Motor neuron (in vitro differentiated cells): ENCODE measurements at regions not wholly inside any gene's neighbourhood (a gene's known extent, or its start where the extent isn't known, plus 50 kb on each side); places are given as distances from the start of the nearest gene placed in this dataset.
A peak's percentile ranks its signal among the peaks of the same experiment; 100 is the strongest.

Source experiments
- ATAC-seq, 8 experiments: fragments of 200-7000 bp; cut with Tn5 transposase; replicated peaks in 6 of 8; 2 replicates each; pipeline ENCODE4 v1.8.0; 2021; ENCODE audit warnings: mild to moderate bottlenecking in 8 of 8, moderate library complexity in 8 of 8
- H3K27ac ChIP-seq, 2 donors: fragments of 250-450 bp; sonication (Bioruptor Pico); 2 replicates each; pipeline ENCODE4 v1.9.0; 2021; ENCODE audit warnings: antibody characterized with exemption in 2 of 2, mild to moderate bottlenecking in 2 of 2, moderate library complexity in 1 of 2
- H3K4me1 ChIP-seq, 2 donors: fragments of 250-450 bp; sonication (Bioruptor Pico); replicated peaks in 1 of 2; 2 replicates each; pipeline ENCODE4 v1.6.1; 2021; ENCODE audit warnings: antibody characterized with exemption in 2 of 2, mild to moderate bottlenecking in 2 of 2, moderate library complexity in 1 of 2
- H3K4me3 ChIP-seq, 5 donors: fragments of 250-450 bp; sonication (Bioruptor Pico); 2 replicates each; pipeline ENCODE4 v1.9.0; 2021; ENCODE audit warnings: antibody characterized with exemption in 5 of 5, mild to moderate bottlenecking in 5 of 5, moderate library complexity in 4 of 5
- whole genome bisulfite sequencing, 10 experiments: fragments of 450-650 bp; shearing (Covaris generic); methylation state at CpG; one replicate each; pipeline ENCODE4 v1.0.0; 2022; 5-methylcytosine and 5-hydroxymethylcytosine counted together
- in situ Hi-C, 9 experiments: fragments of 400-800 bp; cut with MboI; loops; one replicate each; pipeline ENCODE4 v1.15.0; 2021; ENCODE audit warnings: low sequenced_read_pairs in 9 of 9, low pct_unique_long_range_greater_than_20kb in 2 of 9; ENCODE audit not compliant: unreplicated experiment in 9 of 9

- no peak overlapping the region for H3K27ac ChIP-seq
- ATAC-seq, result no peak
- WGBS, 10 experiments, result 56 to 75% methylated on average over 4 to 5 of the region's 5 CpGs; no CpG with 5 or more reads in 8 of the 10 experiments
- H3K4me1 ChIP-seq, result peaks cover 31 to 37% of the 10 kb centered on the region in 2 donors
- no peak overlapping the region for H3K4me3 ChIP-seq
- in situ Hi-C loops, result no loop called here
Measured at GRCh38 chrX:69079268-69079667, 86.0 kb downstream of the PJA1 start.

GRCh38 chrX:69077895-69078455 is 87.3 kb downstream of the PJA1 start:
- ATAC-seq, result peak in 3 of 8 experiments; percentile 25 to 38 (median 36)
- Histone ChIP-seq H3K27ac (no peak overlapping the region), H3K4me1 (peaks cover 19 to 26% of the 10 kb centered on the region in 2 donors), H3K4me3 (no peak overlapping the region)
- WGBS, 10 experiments, result 0% methylated on average over 1 of the region's 6 CpGs; no CpG with 5 or more reads in 9 of the 10 experiments
- in situ Hi-C loops, result no loop called here

- peaks cover 7 to 17% of the 10 kb centered on the region in 2 donors for H3K4me1 ChIP-seq
- no peak overlapping the region for H3K4me3 ChIP-seq
- in situ Hi-C loops, result no loop called here
- H3K27ac ChIP-seq, result no peak overlapping the region
- no peak for ATAC-seq
- WGBS, 10 experiments, result 27% methylated on average over 2 of the region's 2 CpGs; no CpG with 5 or more reads in 9 of the 10 experiments
Measured at GRCh38 chrX:69076088-69076487, 89.2 kb downstream of the PJA1 start.

- Histone ChIP-seq H3K4me1 (peaks cover 0 to 8% of the 10 kb centered on the region in 2 donors), H3K27ac (no peak overlapping the region), H3K4me3 (no peak overlapping the region)
- ATAC-seq, result no peak
- WGBS, 10 experiments, result 40 to 47% methylated on average over 1 to 3 of the region's 3 CpGs; no CpG with 5 or more reads in 8 of the 10 experiments
- in situ Hi-C loops, result no loop called here
Measured at GRCh38 chrX:69074726-69075125, 90.5 kb downstream of the PJA1 start.

GRCh38 chrX:69073721-69074120 is 91.5 kb downstream of the PJA1 start:
- no peak overlapping the region for H3K4me3 ChIP-seq
- 45 to 100% methylated on average over 1 to 2 of the region's 3 CpGs; no CpG with 5 or more reads in 8 of the 10 experiments for WGBS, 10 experiments
- no peak for ATAC-seq
- no peak overlapping the region for H3K27ac ChIP-seq
- in situ Hi-C loops, result no loop called here
- H3K4me1 ChIP-seq, result peaks cover 0 to 8% of the 10 kb centered on the region in 2 donors

- Histone ChIP-seq H3K4me3 (no peak overlapping the region), H3K4me1 (peaks cover 0 to 8% of the 10 kb centered on the region in 2 donors), H3K27ac (no peak overlapping the region)
- 53 to 71% methylated on average over 1 to 3 of the region's 4 CpGs; no CpG with 5 or more reads in 8 of the 10 experiments for WGBS, 10 experiments
- in situ Hi-C loops, result no loop called here
- ATAC-seq, result no peak
Measured at GRCh38 chrX:69073241-69073640, 92.0 kb downstream of the PJA1 start.

GRCh38 chrX:69072486-69073006 is 92.7 kb downstream of the PJA1 start:
- Histone ChIP-seq H3K4me1 (peaks cover 0 to 3% of the 10 kb centered on the region in 2 donors), H3K4me3 (no peak overlapping the region), H3K27ac (no peak overlapping the region)
- in situ Hi-C loops, result no loop called here
- no peak for ATAC-seq
- 14 to 50% (median 30%) methylated on average over 1 to 2 of the region's 6 CpGs; no CpG with 5 or more reads in 6 of the 10 experiments for WGBS, 10 experiments

GRCh38 chrX:69070949-69071650 is 94.2 kb downstream of the PJA1 start:
- WGBS, 10 experiments, result 31 to 83% (median 50%) methylated on average over 1 to 4 of the region's 12 CpGs; no CpG with 5 or more reads in 7 of the 10 experiments
- Histone ChIP-seq H3K4me1 (peaks cover 0 to 3% of the 10 kb centered on the region in 2 donors), H3K27ac (no peak overlapping the region), H3K4me3 (no peak overlapping the region)
- peak in 6 of 8 experiments; percentile 12 to 81 (median 32) for ATAC-seq
- in situ Hi-C loops, result no loop called here

GRCh38 chrX:69069876-69070275 is 95.4 kb downstream of the PJA1 start:
- ATAC-seq, result no peak
- in situ Hi-C loops, result no loop called here
- 20 to 33% methylated on average over 1 of the region's 3 CpGs; no CpG with 5 or more reads in 8 of the 10 experiments for WGBS, 10 experiments
- H3K4me1 ChIP-seq, result peaks cover 0 to 3% of the 10 kb centered on the region in 2 donors
- H3K27ac ChIP-seq, result no peak overlapping the region
- H3K4me3 ChIP-seq, result no peak overlapping the region

GRCh38 chrX:69069086-69069445 is 96.2 kb downstream of the PJA1 start:
- WGBS, 10 experiments, result 66% methylated on average over 2 of the region's 4 CpGs; no CpG with 5 or more reads in 9 of the 10 experiments
- in situ Hi-C loops, result no loop called here
- ATAC-seq, result no peak

GRCh38 chrX:69068301-69069085 is 96.8 kb downstream of the PJA1 start:
- Histone ChIP-seq H3K4me3 (no peak overlapping the region), H3K4me1 (peaks cover 0 to 3% of the 10 kb centered on the region in 2 donors), H3K27ac (no peak overlapping the region)
- WGBS, 10 experiments, result 20 to 51% (median 33%) methylated on average over 1 to 4 of the region's 7 CpGs; no CpG with 5 or more reads in 5 of the 10 experiments
- in situ Hi-C loops, result no loop called here
- peak in 1 of 8 experiments; percentile 16 for ATAC-seq

More at GRCh38 chrX:69069086-69069445, 96.2 kb downstream of the PJA1 start:
- H3K27ac ChIP-seq, result no peak overlapping the region
- no peak overlapping the region for H3K4me3 ChIP-seq
- H3K4me1 ChIP-seq, result peaks cover 0 to 3% of the 10 kb centered on the region in 2 donors

- no CpG with 5 or more reads among the region's 2 CpGs for WGBS, 10 experiments
- ATAC-seq, result no peak
- in situ Hi-C loops, result no loop called here
- H3K4me3 ChIP-seq, result no peak overlapping the region
- H3K4me1 ChIP-seq, result peaks cover 0 to 3% of the 10 kb centered on the region in 2 donors
- no peak overlapping the region for H3K27ac ChIP-seq
Measured at GRCh38 chrX:69067841-69068240, 97.4 kb downstream of the PJA1 start.
